PC-3 (cell line): ENCODE measurements at regions not wholly inside any gene's neighbourhood (a gene's known extent, or its start where the extent isn't known, plus 50 kb on each side); places are given as distances from the start of the nearest gene placed in this dataset.

ENCODE experiments used
- ATAC-seq: fragments of 200-7000 bp; cut with Tn5 transposase; 2 replicates; pipeline ENCODE4 v1.9.1; 2020; ENCODE audit warnings: mild to moderate bottlenecking, moderate library complexity
- BruUV-seq: library from RNA; stranded (reverse); fragments of 400-500 nt; replicated peaks from 2 replicates; lab custom pipeline; 2021; lab: Mats Ljungman, UMichigan
- CTCF ChIA-PET: fragments of 300-600 bp; sonication (Branson Sonifier 250); formaldehyde crosslinking; loops from one replicate; lab custom pipeline; 2022; ENCODE audit warnings: antibody characterized with exemption; lab: Charles Lee
- POLR2A ChIA-PET: fragments of 300-600 bp; sonication (Branson Sonifier 250); formaldehyde crosslinking; loops from one replicate; lab custom pipeline; 2022; ENCODE audit warnings: antibody characterized with exemption; ENCODE audit not compliant: unreplicated experiment; lab: Charles Lee
- DNase-seq: peaks from one replicate; pipeline ENCODE4 v3.0.0-alpha.2; 2015
- H2AFZ ChIP-seq: fragments of 300-600 bp; sonication (generic); 2 replicates; pipeline ENCODE4 v1.6.0; 2016; ENCODE audit warnings: antibody characterized with exemption, low read length
- H3F3A ChIP-seq: fragments of 300-600 bp; sonication (generic); one replicate; pipeline ENCODE4 v1.6.0; 2017; ENCODE audit warnings: antibody characterized with exemption, low read length, control low read depth, mild to moderate bottlenecking; ENCODE audit not compliant: unreplicated experiment
- H3K27ac ChIP-seq: fragments of 300-600 bp; sonication (generic); 2 replicates; pipeline ENCODE4 v1.5.1; 2016; ENCODE audit warnings: mild to moderate bottlenecking, low read length
- H3K27me3 ChIP-seq: fragments of 300-600 bp; sonication (generic); 2 replicates; pipeline ENCODE4 v1.6.1; 2016; ENCODE audit warnings: low read length, mixed read lengths
- H3K36me3 ChIP-seq: fragments of 300-600 bp; sonication (generic); 2 replicates; pipeline ENCODE4 v1.6.1; 2016; ENCODE audit warnings: low read depth, mixed run types, low read length, mixed read lengths
- H3K4me1 ChIP-seq: fragments of 300-600 bp; sonication (generic); 2 replicates; pipeline ENCODE4 v1.5.1; 2016; ENCODE audit warnings: low read length; ENCODE audit not compliant: insufficient read depth
- H3K4me2 ChIP-seq: fragments of 300-600 bp; sonication (generic); 2 replicates; pipeline ENCODE4 v1.6.0; 2016; ENCODE audit warnings: low read length
- H3K4me3 ChIP-seq: fragments of 300-600 bp; sonication (generic); 2 replicates; pipeline ENCODE4 v1.5.1; 2016; ENCODE audit warnings: mild to moderate bottlenecking, low read length, mixed read lengths
- H3K79me2 ChIP-seq: fragments of 300-600 bp; sonication (generic); 2 replicates; pipeline ENCODE4 v1.6.1; 2017; ENCODE audit warnings: low read length, mixed read lengths
- H3K9ac ChIP-seq: fragments of 300-600 bp; sonication (generic); 2 replicates; pipeline ENCODE4 v1.6.0; 2016; ENCODE audit warnings: mild to moderate bottlenecking, low read length
- H3K9me2 ChIP-seq: fragments of 300-600 bp; sonication (generic); replicated peaks from 2 replicates; pipeline ENCODE4 v1.6.1; 2016; ENCODE audit warnings: mixed run types, low read length, mixed read lengths
- H3K9me3 ChIP-seq: fragments of 300-600 bp; sonication (generic); 2 replicates; pipeline ENCODE4 v1.6.1; 2016; ENCODE audit warnings: low read length, mixed read lengths
- H4K20me1 ChIP-seq: fragments of 300-600 bp; sonication (generic); 2 replicates; pipeline ENCODE4 v1.6.1; 2016; ENCODE audit warnings: low read length, mixed read lengths
- EZH2 ChIP-seq: fragments of 300-600 bp; sonication (generic); IDR thresholded peaks from one replicate; pipeline ENCODE4 v1.6.1; 2017; ENCODE audit warnings: antibody characterized with exemption, mild to moderate bottlenecking, low read length; ENCODE audit not compliant: unreplicated experiment
- EZH2phosphoT487 ChIP-seq: fragments of 300-600 bp; sonication (generic); IDR thresholded peaks from 2 replicates; pipeline ENCODE4 v1.6.1; 2018; ENCODE audit warnings: mild to moderate bottlenecking, antibody characterized with exemption, low read length, borderline replicate concordance
- intact Hi-C: fragments of 100-400 bp; cut with micrococcal nuclease; formaldehyde crosslinking; loops from 2 replicates; pipeline ENCODE4 v1.9.0; 2023
- TF ChIP-seq, protein P1 (sequence below): fragments of 300-600 bp; sonication (generic); conservative IDR thresholded peaks from 2 replicates; pipeline ENCODE4 v1.5.1; 2017; ENCODE audit warnings: antibody characterized with exemption, low read depth, mild to moderate bottlenecking, low read length

DNA sequence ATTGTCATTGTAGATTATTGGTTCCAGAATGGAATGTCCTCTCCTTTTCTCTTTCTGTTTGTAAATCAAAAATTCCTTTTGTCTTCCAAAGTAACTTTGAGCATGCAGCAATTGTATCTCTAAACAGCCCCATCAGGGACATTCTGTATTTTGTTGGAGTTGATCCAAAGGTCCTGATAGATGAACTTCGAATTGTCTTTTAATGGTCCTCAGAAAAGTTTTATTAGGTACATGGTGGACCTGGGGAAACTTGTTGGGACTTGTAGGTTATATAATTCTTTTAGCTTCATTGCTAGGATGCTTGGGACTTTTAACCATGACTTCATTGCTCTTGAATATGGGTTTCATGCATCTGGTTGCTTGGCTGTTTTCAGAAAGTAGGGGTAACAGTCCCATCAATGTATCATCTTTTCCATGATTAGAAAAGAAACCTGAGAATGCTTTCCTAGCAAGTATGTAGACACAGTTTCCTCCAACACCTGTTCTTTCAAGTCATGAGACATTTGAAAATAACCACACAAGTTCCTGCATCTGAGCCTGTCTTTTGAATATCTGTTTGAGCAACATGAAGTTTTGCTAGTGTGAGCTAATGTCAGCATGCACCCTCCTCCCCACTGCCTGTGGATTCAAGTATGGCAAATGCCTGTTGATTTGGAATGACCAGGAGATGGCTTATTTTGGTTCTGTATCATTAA is 413.1 kb downstream of the KCNRG start:
- ChIA-PET CTCF (no interaction called here), POLR2A (no interaction called here)

DNA sequence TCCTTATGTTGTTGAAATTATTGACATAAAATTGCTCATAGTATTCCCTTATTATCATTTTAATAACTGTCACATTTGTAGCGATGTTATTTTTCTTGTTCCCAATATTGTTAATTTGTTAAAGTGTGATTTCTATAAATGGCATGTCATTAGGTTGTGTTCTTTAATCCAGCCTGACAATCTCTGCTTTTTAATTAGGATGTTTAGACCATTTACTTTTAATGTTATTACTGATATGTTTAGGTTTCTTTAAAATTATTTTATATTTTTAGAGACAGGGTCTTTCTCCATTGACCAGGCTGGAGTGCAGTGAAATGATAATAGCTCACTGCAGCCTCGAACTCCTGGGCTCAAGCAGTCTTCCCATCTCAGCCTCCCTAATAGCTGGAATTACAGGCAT is 408.5 kb downstream of the DLEU7 start:
- Histone ChIP-seq H3K4me1 (no peaks in the 10 kb centered on the region), H3K4me3 (no peak overlapping the region), H3K27me3 (no peaks in the 10 kb centered on the region), H3K79me2 (no peaks in the 10 kb centered on the region), H3K4me2 (no peak overlapping the region), H3K9me3 (no peaks in the 10 kb centered on the region), H3K36me3 (no peaks in the 10 kb centered on the region), H3K27ac (no peak overlapping the region), H2AFZ (no peak overlapping the region), H3F3A (no peaks in the 10 kb centered on the region), H3K9ac (no peak overlapping the region), H4K20me1 (no peaks in the 10 kb centered on the region), H3K9me2 (no peaks in the 10 kb centered on the region)
- ChIA-PET POLR2A (no interaction called here), CTCF (no interaction called here)
- DNase-seq, result no peak
- no TSS peak for BruUV-seq
- intact Hi-C loops, result no loop called here
- TF ChIP-seq EZH2, result no peak
- no peak for TF ChIP-seq EZH2phosphoT487
- TF ChIP-seq, protein P1, sequence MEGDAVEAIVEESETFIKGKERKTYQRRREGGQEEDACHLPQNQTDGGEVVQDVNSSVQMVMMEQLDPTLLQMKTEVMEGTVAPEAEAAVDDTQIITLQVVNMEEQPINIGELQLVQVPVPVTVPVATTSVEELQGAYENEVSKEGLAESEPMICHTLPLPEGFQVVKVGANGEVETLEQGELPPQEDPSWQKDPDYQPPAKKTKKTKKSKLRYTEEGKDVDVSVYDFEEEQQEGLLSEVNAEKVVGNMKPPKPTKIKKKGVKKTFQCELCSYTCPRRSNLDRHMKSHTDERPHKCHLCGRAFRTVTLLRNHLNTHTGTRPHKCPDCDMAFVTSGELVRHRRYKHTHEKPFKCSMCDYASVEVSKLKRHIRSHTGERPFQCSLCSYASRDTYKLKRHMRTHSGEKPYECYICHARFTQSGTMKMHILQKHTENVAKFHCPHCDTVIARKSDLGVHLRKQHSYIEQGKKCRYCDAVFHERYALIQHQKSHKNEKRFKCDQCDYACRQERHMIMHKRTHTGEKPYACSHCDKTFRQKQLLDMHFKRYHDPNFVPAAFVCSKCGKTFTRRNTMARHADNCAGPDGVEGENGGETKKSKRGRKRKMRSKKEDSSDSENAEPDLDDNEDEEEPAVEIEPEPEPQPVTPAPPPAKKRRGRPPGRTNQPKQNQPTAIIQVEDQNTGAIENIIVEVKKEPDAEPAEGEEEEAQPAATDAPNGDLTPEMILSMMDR, result no peak
- ATAC-seq, result no peak

More for the DNA sequence above, 413.1 kb downstream of the KCNRG start:
- H3K79me2 ChIP-seq, result no peaks in the 10 kb centered on the region
- H3K9ac ChIP-seq, result no peak overlapping the region
- no peaks in the 10 kb centered on the region for H3K4me1 ChIP-seq
- intact Hi-C loops, result no loop called here
- H3K9me3 ChIP-seq, result no peaks in the 10 kb centered on the region
- no peaks in the 10 kb centered on the region for H4K20me1 ChIP-seq
- H3K9me2 ChIP-seq, result no peaks in the 10 kb centered on the region
- no peak overlapping the region for H2AFZ ChIP-seq
- H3K27me3 ChIP-seq, result no peaks in the 10 kb centered on the region
- no peak overlapping the region for H3K4me3 ChIP-seq
- H3K27ac ChIP-seq, result no peak overlapping the region
- H3K4me2 ChIP-seq, result no peak overlapping the region
- no TSS peak for BruUV-seq
- no peak for DNase-seq
- no peak for TF ChIP-seq EZH2phosphoT487
- TF ChIP-seq EZH2, result no peak
- TF ChIP-seq, protein P1, result no peak
- no peaks in the 10 kb centered on the region for H3F3A ChIP-seq
- no peaks in the 10 kb centered on the region for H3K36me3 ChIP-seq
- ATAC-seq, result no peak

DNA sequence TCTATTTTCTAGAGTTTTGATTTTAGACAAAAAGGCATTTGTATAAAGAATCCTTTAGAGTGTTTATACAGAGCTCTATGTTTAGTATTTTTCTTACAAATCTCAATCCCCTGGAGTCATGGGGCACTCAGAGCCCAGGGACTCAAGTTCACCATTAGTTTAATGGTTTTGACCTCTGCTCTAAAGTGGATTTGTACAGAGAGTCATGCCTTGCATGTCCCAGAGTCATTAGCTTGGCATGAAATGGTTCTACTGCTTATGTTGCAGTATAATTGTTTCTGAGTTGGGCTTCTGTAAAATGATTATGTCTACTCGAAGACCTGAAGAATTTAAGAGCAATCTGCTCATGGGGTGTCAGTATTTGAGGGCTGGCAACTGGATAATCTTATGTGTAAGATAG is 406.2 kb downstream of the DLEU7 start:
- ATAC-seq, result no peak
- ChIA-PET CTCF (no interaction called here), POLR2A (no interaction called here)
- Histone ChIP-seq H3K36me3 (no peaks in the 10 kb centered on the region), H3K79me2 (no peaks in the 10 kb centered on the region), H4K20me1 (no peaks in the 10 kb centered on the region), H3K9me2 (no peaks in the 10 kb centered on the region), H3K27ac (no peak overlapping the region), H3K9me3 (no peaks in the 10 kb centered on the region), H3K4me1 (no peaks in the 10 kb centered on the region), H3K27me3 (no peaks in the 10 kb centered on the region), H3K9ac (no peak overlapping the region), H2AFZ (no peak overlapping the region), H3F3A (no peaks in the 10 kb centered on the region), H3K4me2 (no peak overlapping the region), H3K4me3 (no peak overlapping the region)
- TF ChIP-seq EZH2 (no peak), EZH2phosphoT487 (no peak)
- TF ChIP-seq, protein P1, result no peak
- BruUV-seq, result no TSS peak
- no peak for DNase-seq
- intact Hi-C loops, result no loop called here
